HG02981 (cell line): ENCODE measurements at regions not wholly inside any gene's neighbourhood (a gene's known extent, or its start where the extent isn't known, plus 50 kb on each side); places are given as distances from the start of the nearest gene placed in this dataset.

Experiments used
- ATAC-seq: cut with Tn5 transposase; IDR thresholded peaks from one replicate; pipeline ENCODE4 v1.9.1; 2021; ENCODE audit warnings: mild to moderate bottlenecking, moderate library complexity; ENCODE audit not compliant: unreplicated experiment

- ATAC-seq: no peak
These were observed 353.2 kb upstream of the ATP2B1 start for GRCh38 chr12:90061809-90062208.

DNA sequence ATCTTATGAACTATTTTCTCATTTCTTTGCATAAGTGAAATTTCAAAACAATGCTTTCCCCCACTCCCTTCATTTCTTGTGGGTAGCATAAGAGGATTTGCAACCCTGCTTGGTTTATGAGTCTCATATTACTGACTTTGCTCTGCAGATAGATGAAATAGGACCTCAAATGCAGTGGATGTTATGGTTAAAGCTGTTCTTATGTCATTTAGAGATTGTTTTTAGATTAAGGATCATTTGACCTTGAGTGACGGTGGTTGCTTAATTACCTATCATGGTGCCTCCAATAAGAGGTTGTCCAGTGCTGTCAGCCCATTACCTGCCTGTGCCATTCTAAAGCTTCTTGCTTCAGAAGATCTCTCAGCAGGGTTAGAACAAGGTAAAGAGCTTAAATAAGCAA lies 351.4 kb upstream of the ATP2B1 start:
- ATAC-seq: no peak

GRCh38 chr12:90058704-90059103 lies 350.1 kb upstream of the ATP2B1 start:
- no peak for ATAC-seq

DNA sequence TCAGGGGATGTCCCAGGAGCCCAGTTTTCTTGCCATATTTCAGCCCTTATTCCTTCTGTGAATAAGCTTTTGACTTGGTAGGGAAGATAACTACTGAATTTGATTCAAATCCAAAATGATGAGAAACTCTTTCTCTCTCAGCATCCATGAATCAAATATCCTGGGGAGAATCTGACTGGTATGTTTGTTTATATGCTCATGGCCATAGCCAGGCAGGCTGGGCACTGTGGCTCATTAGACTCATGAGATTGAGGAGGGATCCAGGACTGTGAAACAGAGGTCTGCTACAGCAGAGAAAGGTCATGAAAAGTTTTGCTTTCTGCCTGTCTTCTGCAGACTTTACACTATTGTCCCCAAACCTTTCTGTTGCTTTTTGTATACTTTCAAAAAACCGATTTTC lies 346.4 kb upstream of the ATP2B1 start:
- no peak for ATAC-seq

- ATAC-seq: no peak
These were observed 340.3 kb upstream of the ATP2B1 start for GRCh38 chr12:90048918-90049317.

- ATAC-seq: no peak
These were observed 336.9 kb upstream of the ATP2B1 start for GRCh38 chr12:90045559-90045958.

DNA sequence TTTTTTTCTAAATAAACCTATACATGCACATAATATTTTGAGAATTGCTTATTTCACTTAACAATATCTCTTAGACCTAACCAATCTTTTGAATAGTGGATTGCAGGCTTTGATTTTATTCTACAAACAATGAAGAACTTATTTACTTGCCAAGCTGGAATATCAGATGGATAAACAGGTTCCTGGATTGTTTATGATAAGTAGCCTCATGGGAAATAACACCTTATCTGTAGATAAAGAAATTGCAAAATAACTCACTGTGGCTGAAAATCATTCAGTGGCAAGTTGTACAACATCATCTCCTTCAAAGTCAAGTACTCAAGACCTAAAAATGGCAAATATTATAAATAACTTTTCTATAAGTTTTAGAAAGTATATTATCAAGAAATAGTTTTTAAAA lies 335.4 kb upstream of the ATP2B1 start:
- no peak for ATAC-seq

DNA sequence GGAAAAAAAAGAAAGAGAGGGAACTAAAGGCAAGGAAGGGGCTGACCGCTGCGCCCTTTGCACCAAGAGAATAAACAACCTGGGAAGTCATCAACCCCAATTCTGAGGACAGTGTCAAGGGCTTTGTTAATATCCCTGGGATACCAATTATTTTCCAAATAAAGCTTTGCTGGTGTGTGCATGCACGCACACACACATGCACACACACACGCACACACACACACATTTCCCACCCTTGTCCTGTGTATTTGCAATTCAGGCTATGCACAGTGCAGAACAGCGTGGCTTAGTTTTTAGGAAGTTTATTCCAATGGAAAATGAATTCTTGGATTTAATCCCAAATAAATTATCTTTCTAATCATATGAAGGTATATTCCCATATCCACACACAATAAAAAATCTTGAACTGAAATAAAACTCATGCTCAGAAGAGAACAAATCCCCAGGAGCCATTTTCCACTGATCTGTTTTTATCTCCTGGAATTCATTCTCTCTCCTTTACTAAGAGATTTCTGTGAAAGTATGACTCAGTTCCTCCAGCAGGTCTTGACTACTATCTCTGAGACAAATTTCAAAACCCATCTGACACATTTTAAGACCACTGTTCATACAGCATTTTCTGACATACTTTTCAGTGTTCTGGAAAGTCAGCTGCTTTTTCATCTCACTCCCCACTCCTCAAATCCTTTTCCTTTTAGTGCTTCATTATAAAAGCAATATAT lies 334.4 kb upstream of the ATP2B1 start:
- no peak for ATAC-seq

DNA sequence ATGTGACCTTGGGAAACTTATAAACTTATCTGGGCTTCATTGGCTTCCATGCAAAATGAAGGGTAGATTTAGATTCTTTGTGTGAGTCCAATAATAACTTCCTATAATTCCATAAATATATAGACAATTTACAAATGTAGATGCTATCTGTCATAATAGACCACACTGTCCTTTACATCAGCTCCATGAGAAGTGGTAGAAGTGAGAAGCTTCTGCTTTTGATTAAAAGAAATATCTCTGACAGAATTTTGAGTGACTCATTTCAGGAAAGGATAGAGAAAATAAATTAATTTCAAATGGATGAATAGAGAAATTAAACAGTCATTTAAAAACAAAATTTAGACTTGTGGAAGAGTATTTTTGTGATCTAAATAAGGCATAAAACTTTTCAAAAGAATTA lies 329.7 kb upstream of the ATP2B1 start:
- ATAC-seq: no peak

DNA sequence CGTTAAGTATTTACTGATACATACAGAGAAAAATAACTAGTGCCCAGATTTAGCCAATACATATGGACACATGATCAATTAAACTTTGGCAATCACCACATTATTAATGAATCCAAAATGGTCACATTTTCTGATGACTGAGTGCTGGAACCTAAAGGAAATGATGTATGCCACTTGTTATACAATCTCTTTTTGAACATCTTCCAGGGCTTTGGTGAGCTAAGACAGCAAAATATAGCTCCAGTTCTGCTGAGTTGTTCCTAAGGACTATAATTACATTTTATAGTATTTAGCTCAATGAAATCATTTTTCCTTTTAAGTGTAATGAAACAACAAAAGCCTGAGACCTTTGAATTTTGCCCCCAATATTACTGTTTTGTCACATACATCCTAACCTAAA lies 329.1 kb upstream of the ATP2B1 start:
- no peak for ATAC-seq

GRCh38 chr12:90036637-90037036 lies 328.0 kb upstream of the ATP2B1 start:
- ATAC-seq: no peak

DNA sequence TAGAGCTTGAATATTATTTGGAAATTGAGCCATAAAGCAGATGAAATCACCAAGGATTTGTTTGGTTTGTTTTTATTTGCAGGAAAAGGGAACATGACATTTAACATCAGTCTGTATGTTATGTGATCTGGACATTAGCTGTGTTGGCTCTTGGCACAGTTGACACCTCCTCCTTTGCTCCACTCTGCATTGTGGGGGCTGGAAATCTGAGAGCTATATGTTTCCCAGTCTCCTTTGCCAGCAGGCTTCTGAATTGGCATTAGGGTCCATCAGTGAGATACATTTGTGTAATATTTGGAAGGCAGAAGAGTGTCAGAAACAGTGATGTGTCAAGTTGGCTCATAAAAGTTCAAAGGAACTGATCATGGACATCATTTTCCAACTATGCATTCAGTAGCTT lies 322.1 kb upstream of the ATP2B1 start:
- no peak for ATAC-seq

GRCh38 chr12:90029317-90029716 lies 320.7 kb upstream of the ATP2B1 start:
- no peak for ATAC-seq

- ATAC-seq: no peak
These were observed 320.0 kb upstream of the ATP2B1 start for GRCh38 chr12:90028635-90029051.

DNA sequence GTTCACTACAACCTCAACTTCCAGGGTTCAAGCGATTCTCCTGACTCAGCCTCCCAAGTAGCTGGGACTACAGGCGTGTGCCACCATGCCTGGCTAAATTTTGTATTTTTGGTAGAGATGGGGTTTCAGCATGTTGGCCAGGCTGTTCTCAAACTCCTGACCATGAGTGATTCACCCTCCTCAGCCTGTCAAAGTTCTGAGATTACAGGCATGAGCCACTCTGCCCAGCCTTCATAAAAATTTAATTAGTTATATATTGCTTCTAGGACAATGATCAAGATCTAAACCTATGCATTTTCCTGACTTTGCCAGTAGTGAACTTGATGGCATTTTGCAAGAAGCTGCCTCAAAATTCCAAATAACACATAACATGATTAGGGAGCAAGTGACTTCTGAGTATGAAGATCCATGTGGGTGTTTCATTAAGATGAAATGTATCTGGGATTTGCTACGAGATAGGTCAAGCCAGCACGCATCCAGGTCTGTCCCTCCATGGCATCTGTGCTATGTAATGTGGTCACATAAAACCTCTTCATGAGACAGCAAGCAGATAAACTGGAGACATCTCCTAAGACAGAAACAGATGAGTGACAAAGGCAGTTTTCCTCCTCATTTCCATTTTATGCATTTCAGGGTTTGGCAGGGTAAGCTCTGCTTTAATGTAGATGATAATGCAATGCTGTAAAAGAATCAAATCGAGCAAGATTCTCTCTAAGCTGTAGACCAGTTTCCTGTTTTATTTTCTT lies 319.4 kb upstream of the ATP2B1 start:
- no peak for ATAC-seq

- ATAC-seq: no peak
These were observed 318.4 kb upstream of the ATP2B1 start for GRCh38 chr12:90027041-90027440.

DNA sequence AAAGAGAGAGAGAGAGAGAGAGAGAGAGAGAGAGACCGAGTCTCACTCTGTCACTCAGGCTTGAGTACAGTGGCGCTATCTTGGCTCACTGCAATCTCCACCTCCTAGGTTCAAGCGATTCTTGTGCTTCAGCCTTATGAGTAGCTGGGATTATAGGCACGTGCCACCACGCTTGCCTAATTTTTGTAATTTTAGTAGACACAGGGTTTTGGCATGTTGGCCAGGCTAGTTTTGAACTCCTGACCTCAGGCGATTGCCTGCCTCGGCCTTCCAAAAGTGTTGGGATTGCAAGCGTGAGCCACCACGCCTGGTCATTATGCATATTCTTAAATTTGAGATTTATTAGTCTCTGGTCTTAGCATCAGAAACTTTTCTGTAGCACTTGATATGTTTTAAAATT lies 317.9 kb upstream of the ATP2B1 start:
- no peak for ATAC-seq

DNA sequence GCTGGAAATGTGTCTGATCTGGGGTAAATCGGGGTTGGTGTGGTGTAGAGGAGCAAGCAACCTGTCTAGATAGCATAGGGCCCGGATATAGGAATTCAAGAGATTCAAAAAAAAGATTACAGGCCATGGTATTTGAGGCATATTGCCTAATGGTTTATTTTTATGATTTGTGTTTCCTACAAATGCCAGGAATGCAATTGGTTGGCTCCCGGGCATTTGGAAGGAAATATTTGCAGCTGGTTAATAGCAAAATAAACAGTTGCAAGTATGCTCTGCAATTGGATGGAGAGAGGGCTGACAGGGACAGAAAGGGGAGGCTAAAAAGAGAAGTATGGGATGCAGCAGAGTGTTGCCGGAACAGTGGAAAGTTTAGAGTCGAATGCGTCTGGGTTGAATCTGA lies 315.6 kb upstream of the ATP2B1 start:
- no peak for ATAC-seq

- no peak for ATAC-seq
These were observed 314.7 kb upstream of the ATP2B1 start for GRCh38 chr12:90023207-90023900.

DNA sequence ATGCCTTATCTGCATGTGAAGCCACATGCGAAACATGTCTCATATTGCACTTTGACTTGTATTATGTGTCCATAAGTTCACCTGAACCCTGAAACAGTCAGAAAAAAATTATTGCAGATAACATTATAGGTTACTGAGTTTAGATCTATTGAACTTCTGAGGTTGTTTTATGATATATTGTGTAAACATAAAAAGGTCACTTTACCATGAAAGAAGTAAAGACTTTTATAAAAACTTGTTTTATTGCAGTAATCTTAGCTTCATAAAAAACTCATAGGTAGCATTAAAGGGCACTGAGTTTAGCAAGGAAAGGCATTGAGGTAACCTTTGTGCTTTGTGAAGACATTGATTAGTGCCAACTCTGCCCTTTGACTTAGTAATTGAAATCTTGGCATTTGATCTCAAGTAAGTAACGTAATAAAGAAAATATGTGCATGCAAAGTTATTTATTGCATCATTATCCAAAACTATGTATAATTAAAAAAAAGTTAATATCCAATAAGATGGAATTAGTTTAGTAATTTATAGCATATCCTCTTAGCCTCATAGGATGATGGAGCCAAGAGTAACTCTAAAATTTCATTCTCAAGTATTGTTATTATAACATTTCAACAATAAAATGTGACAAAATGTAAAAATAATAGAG lies 313.3 kb upstream of the ATP2B1 start:
- ATAC-seq: no peak

- ATAC-seq: no peak
These were observed 312.2 kb upstream of the ATP2B1 start for GRCh38 chr12:90020881-90021280.

DNA sequence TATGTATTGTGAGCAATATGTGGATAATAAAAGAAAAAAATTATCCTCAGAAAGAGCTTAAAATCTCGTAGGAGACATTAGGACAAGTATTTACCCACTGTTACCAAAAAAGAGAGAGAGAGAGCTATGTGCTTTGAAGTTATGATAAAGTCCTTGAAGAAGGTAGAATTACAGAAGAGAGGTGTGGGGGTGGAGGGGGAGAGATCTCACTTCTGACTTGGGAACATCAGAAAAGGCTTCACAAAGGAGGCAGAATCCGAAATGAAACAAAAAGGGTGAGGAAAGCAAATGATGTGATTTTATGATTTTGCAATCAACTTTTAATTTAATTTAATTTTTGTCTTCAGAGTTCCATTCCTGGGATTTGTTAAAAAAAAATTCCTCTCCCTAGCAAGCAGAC lies 311.8 kb upstream of the ATP2B1 start:
- no peak for ATAC-seq
